Activated CD4-positive, CD25-positive, alpha-beta regulatory T cell treated with anti-CD3 and anti-CD28 coated beads, Interleukin-2, amount 50 U/mL, for 24 hours (primary cell): ENCODE measurements at regions not wholly inside any gene's neighbourhood (a gene's known extent, or its start where the extent isn't known, plus 50 kb on each side); places are given as distances from the start of the nearest gene placed in this dataset.

Source experiments
- ATAC-seq, 2 donors: fragments of 150-1000 bp; cut with Tn5 transposase; one replicate each; pipeline ENCODE4 v1.10.0; 2021; ENCODE audit warnings: mild to moderate bottlenecking in 1 of 2, moderate library complexity in 1 of 2

- no peak for ATAC-seq
Observed at GRCh38 chr3:95401693-95402092, 1338.8 kb downstream of the NSUN3 start.

- no peak for ATAC-seq
Observed at GRCh38 chr3:95407709-95408463, 1345.0 kb downstream of the NSUN3 start.

- ATAC-seq, result no peak
Observed at GRCh38 chr3:95408464-95408862, 1345.6 kb downstream of the NSUN3 start.

- ATAC-seq, result no peak
Observed at GRCh38 chr3:95418251-95418650, 1355.4 kb downstream of the NSUN3 start.

- ATAC-seq, result no peak
Observed at GRCh38 chr3:95424279-95424678, 1361.4 kb downstream of the NSUN3 start.

GRCh38 chr3:95434491-95434890 is 1371.6 kb downstream of the NSUN3 start:
- ATAC-seq, result no peak

GRCh38 chr3:95437409-95437808 is 1374.5 kb downstream of the NSUN3 start:
- no peak for ATAC-seq

GRCh38 chr3:95438274-95438673 is 1375.4 kb downstream of the NSUN3 start:
- ATAC-seq, result no peak

- ATAC-seq, result no peak
Observed at GRCh38 chr3:95442766-95443165, 1371.6 kb upstream of the EPHA6 start.

- ATAC-seq, result no peak
Observed at GRCh38 chr3:95449841-95450240, 1364.6 kb upstream of the EPHA6 start.

- ATAC-seq, result no peak
Observed at GRCh38 chr3:95453242-95453641, 1361.2 kb upstream of the EPHA6 start.

- ATAC-seq, result no peak
Observed at GRCh38 chr3:95456835-95457234, 1357.6 kb upstream of the EPHA6 start.

GRCh38 chr3:95459706-95460105 is 1354.7 kb upstream of the EPHA6 start:
- no peak for ATAC-seq

- ATAC-seq, result no peak
Observed at GRCh38 chr3:95460274-95460673, 1354.1 kb upstream of the EPHA6 start.

GRCh38 chr3:95462161-95462560 is 1352.2 kb upstream of the EPHA6 start:
- no peak for ATAC-seq

GRCh38 chr3:95464346-95464745 is 1350.0 kb upstream of the EPHA6 start:
- ATAC-seq, result no peak

- ATAC-seq, result no peak
Observed at GRCh38 chr3:95468331-95468730, 1346.1 kb upstream of the EPHA6 start.

- no peak for ATAC-seq
Observed at GRCh38 chr3:95474338-95474737, 1340.1 kb upstream of the EPHA6 start.

GRCh38 chr3:95476534-95476933 is 1337.9 kb upstream of the EPHA6 start:
- ATAC-seq, result no peak

- ATAC-seq, result no peak
Observed at GRCh38 chr3:95506174-95506573, 1308.2 kb upstream of the EPHA6 start.

- ATAC-seq, result no peak
Observed at GRCh38 chr3:95508124-95508523, 1306.3 kb upstream of the EPHA6 start.

- ATAC-seq, result no peak
Observed at GRCh38 chr3:95511828-95512227, 1302.6 kb upstream of the EPHA6 start.

GRCh38 chr3:95514260-95514659 is 1300.1 kb upstream of the EPHA6 start:
- ATAC-seq, result no peak

- no peak for ATAC-seq
Observed at GRCh38 chr3:95521396-95521795, 1293.0 kb upstream of the EPHA6 start.

- no peak for ATAC-seq
Observed at GRCh38 chr3:95522449-95522848, 1291.9 kb upstream of the EPHA6 start.
